Occipital lobe (tissue), 1 donor: ENCODE measurements at regions not wholly inside any gene's neighbourhood (a gene's known extent, or its start where the extent isn't known, plus 50 kb on each side); places are given as distances from the start of the nearest gene placed in this dataset.
"Not testable (repeated sequence)": the region's sequence is repeated elsewhere in the genome, so short reads cannot be mapped to it uniquely, and the experiment has no call there.

Experiments used
- DNase-seq: peaks from one replicate; lab custom pipeline; 2025; lab: John Stamatoyannopoulos, UW

- no peak for DNase-seq
These were observed 234.2 kb upstream of the SPOPL start for GRCh38 chr2:138267161-138267901.

- DNase-seq, result no peak
These were observed 233.7 kb upstream of the SPOPL start for GRCh38 chr2:138267902-138268254.

GRCh38 chr2:138269765-138270164, 231.8 kb upstream of the SPOPL start:
- no peak for DNase-seq

- no peak for DNase-seq
These were observed 230.1 kb upstream of the SPOPL start for GRCh38 chr2:138271467-138271866.

GRCh38 chr2:138272524-138273195, 228.9 kb upstream of the SPOPL start:
- no peak for DNase-seq

- DNase-seq, result not testable (repeated sequence)
These were observed 228.3 kb upstream of the SPOPL start for GRCh38 chr2:138273280-138273679.

- DNase-seq, result no peak
These were observed 226.9 kb upstream of the SPOPL start for GRCh38 chr2:138274421-138275291.

GRCh38 chr2:138275292-138275690, 226.3 kb upstream of the SPOPL start:
- DNase-seq, result no peak

GRCh38 chr2:138275881-138276280, 225.7 kb upstream of the SPOPL start:
- DNase-seq, result no peak

- DNase-seq, result no peak
These were observed 225.2 kb upstream of the SPOPL start for GRCh38 chr2:138276339-138276738.

GRCh38 chr2:138277062-138277461, 224.5 kb upstream of the SPOPL start:
- DNase-seq, result no peak

- DNase-seq, result no peak
These were observed 221.7 kb upstream of the SPOPL start for GRCh38 chr2:138279871-138280270.

GRCh38 chr2:138280999-138281695, 220.4 kb upstream of the SPOPL start:
- no peak for DNase-seq

GRCh38 chr2:138282014-138282672, 219.4 kb upstream of the SPOPL start:
- DNase-seq, result no peak

GRCh38 chr2:138291805-138292204, 209.8 kb upstream of the SPOPL start:
- DNase-seq, result no peak

- DNase-seq, result no peak
These were observed 208.5 kb upstream of the SPOPL start for GRCh38 chr2:138293045-138293444.

- no peak for DNase-seq
These were observed 208.0 kb upstream of the SPOPL start for GRCh38 chr2:138293549-138293948.

GRCh38 chr2:138294451-138294850, 207.1 kb upstream of the SPOPL start:
- no peak for DNase-seq

- no peak for DNase-seq
These were observed 205.2 kb upstream of the SPOPL start for GRCh38 chr2:138296365-138296764.

GRCh38 chr2:138298120-138298814, 203.3 kb upstream of the SPOPL start:
- no peak for DNase-seq

GRCh38 chr2:138298900-138299299, 202.7 kb upstream of the SPOPL start:
- no peak for DNase-seq
